HEK293 (cell line): ENCODE measurements at regions not wholly inside any gene's neighbourhood (a gene's known extent, or its start where the extent isn't known, plus 50 kb on each side); places are given as distances from the start of the nearest gene placed in this dataset.

Experiments
- CTCF ChIP-seq: fragments of 450-650 bp; formaldehyde crosslinking; IDR thresholded peaks from 2 replicates; pipeline ENCODE4 v1.5.1; 2016; ENCODE audit warnings: missing biosample characterization, missing genetic modification characterization
- FEZF1 ChIP-seq: fragments of 450-650 bp; formaldehyde crosslinking; IDR thresholded peaks from 2 replicates; pipeline ENCODE4 v1.5.1; 2016; ENCODE audit warnings: missing biosample characterization, missing genetic modification characterization
- MYNN ChIP-seq: fragments of 450-650 bp; formaldehyde crosslinking; IDR thresholded peaks from 2 replicates; pipeline ENCODE4 v1.5.1; 2016; ENCODE audit warnings: missing biosample characterization, missing genetic modification characterization, borderline replicate concordance
- REPIN1 ChIP-seq: fragments of 450-650 bp; formaldehyde crosslinking; IDR thresholded peaks from 2 replicates; pipeline ENCODE4 v1.5.1; 2017; ENCODE audit warnings: missing biosample characterization, missing genetic modification characterization, low read depth
- SETDB1 ChIP-seq: IDR thresholded peaks from one replicate; pipeline ENCODE4 v1.6.1; 2017; ENCODE audit warnings: mild to moderate bottlenecking, low read length, moderate library complexity, mixed read lengths; ENCODE audit not compliant: insufficient read length
- ZNF10 ChIP-seq: fragments of 450-650 bp; formaldehyde crosslinking; IDR thresholded peaks from 2 replicates; pipeline ENCODE4 v1.5.1; 2017; ENCODE audit warnings: missing biosample characterization, missing genetic modification characterization

GRCh38 chr5:159804121-159804520, 112.2 kb upstream of the ADRA1B start:
- no peak for TF ChIP-seq CTCF (tag by site-specific recombination)
- no peak for TF ChIP-seq SETDB1
- TF ChIP-seq FEZF1 (tag by site-specific recombination): no peak
- TF ChIP-seq REPIN1: no peak
- TF ChIP-seq ZNF10 (tag by site-specific recombination): no peak
- TF ChIP-seq MYNN (tag by site-specific recombination): no peak
